Choroid plexus epithelial cell (primary cell): ENCODE measurements at regions not wholly inside any gene's neighbourhood (a gene's known extent, or its start where the extent isn't known, plus 50 kb on each side); places are given as distances from the start of the nearest gene placed in this dataset.

Experiments
- DNase-seq: peaks from one replicate; pipeline ENCODE4 v3.0.0-alpha.2; 2010; ENCODE audit warnings: low read depth
- H3K4me3 ChIP-seq: 2 replicates; pipeline ENCODE4 v1.5.1; 2011; ENCODE audit warnings: low read depth, mild to moderate bottlenecking, control low read depth, low read length, moderate library complexity
- CTCF ChIP-seq: conservative IDR thresholded peaks from 2 replicates; pipeline ENCODE4 v1.5.1; 2011; ENCODE audit warnings: low read depth, mild to moderate bottlenecking, control low read depth, inconsistent platforms, low read length, moderate library complexity

DNA sequence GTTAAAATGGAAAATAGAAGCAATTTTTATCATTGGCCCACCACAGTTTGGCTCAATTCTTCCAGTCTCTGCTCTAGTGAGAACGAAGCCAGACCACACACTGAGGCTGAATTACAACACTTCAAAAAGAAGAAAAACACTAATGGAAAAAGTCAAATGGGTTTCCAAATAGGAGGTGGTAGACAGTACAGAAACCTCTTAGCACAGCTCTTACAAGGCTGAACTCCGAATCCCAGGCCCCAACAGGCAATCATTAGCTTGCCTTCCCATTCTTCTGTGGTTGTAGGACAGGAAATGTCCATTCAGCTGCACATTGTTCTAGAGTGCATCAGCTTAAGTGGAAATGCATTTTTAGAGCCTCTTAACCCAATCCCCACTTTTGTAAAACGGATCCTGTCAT is 115.1 kb upstream of the MEOX2 start:
- no peak for TF ChIP-seq CTCF
- peak; percentile 40 for DNase-seq

DNA sequence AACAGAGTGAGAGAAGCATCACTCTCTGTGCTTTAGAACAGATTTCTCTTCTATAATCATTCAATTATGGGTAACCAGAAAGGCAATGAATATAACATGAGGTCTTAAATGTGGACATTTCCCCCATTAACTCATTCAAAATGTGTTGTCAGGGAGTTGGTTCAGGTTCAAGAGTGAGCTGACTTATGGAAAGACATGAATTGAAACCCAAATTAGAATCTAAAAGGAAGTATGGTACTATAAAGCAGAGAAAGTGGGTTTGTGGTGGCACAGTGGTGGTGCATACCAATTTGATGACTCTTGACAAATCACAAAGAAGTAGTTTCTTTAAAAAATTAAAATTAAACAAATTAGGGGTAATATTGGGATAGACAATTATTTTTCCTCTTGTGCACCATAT is 114.6 kb upstream of the MEOX2 start:
- H3K4me3 ChIP-seq: no peak overlapping the region
- no peak for DNase-seq
- no peak for TF ChIP-seq CTCF

More for the DNA sequence above, 115.1 kb upstream of the MEOX2 start:
- no peak overlapping the region for H3K4me3 ChIP-seq

DNA sequence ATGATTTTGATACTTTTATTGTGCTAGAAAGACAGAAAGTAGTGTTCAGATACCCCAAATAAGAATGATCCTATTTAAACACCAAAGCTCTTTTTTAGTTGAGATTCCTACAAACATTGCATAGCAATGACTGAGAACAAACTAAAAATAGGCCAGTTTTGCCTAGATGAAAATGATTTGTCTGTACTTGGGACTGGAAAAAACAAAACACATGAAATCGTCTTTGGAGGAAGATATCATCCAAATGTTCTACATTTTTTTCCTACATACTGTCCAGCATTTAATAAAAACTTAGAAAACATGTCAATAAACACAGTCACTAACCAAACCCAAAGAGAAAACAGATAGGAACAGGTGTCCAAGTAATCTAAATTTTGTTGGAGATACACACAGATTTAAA is 111.6 kb upstream of the MEOX2 start:
- no peak for DNase-seq
- no peak for TF ChIP-seq CTCF
- H3K4me3 ChIP-seq: no peak overlapping the region

- DNase-seq: no peak
- no peak for TF ChIP-seq CTCF
Observed at GRCh38 chr7:15795393-15795792, 108.9 kb upstream of the MEOX2 start.

DNA sequence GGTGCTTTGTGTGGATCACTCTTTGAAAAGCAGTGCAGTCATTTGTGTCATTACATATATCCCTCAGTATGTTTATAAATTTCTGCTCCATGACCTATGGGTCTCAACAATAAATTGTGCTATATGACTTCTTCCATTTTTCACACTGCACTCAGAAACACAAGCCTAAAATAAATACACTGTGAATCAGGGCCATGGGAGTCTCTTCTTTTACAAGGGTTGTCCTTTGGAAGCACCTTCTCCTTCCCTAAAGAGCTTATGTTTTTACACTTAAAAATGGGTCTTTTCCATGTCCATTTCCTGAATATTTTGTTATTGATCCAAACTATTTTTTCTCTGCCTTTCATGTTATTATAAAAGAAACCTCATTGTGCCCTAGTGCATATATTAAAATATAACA is 108.3 kb upstream of the MEOX2 start:
- no peak overlapping the region for H3K4me3 ChIP-seq
- no peak for DNase-seq
- TF ChIP-seq CTCF: no peak

More at GRCh38 chr7:15795393-15795792, 108.9 kb upstream of the MEOX2 start:
- H3K4me3 ChIP-seq: no peak overlapping the region

DNA sequence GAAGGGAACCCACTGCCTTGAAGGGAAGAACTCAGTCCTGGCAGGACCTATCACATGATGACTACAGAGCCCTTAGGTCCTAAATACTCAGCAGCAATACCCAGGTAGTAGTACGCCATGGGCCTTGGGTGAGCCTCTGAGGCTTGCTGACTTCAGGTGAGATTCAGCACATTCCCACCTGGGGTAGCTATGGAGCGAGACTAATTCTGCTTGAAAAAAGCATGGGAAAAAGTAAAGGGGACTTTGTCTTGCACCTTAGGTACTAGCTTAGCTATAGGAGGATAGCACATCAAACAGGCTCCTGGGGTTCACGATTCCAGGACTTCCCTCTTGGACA is 98.2 kb upstream of the MEOX2 start:
- H3K4me3 ChIP-seq: no peak overlapping the region
- no peak for TF ChIP-seq CTCF
- DNase-seq: no peak

DNA sequence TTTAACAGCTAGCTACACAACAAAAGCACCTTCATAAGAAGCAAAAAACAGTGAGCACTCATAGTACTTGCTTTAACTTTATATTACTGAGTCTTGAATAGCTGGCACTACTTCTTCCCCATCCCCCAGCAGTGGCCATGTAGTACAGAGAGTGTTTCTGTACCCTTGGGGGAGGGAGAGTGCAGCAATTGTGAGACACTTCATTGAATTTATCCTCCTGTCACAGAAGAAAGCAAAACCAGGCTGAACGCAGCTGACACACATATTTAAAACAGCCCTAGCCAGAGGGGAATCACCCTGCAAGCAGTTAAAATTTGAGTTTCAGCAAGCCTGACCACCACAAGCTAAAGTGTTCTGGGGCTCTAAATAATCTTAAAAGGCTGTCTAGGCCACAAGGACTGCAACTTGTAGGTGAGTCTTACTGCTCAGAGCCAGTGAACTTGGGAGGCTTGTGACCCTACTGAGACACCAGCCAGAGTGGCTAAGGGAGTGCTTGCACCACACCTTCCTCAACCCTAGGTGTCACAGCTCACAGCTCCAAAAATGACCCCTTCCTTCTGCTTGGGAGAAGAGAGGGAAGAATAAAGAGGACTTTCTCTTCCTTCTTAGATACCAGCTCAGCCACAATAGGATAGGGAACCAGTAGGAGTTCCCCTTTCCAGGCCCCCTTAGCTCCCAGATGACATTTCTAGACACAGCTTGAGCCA is 97.7 kb upstream of the MEOX2 start:
- no peak overlapping the region for H3K4me3 ChIP-seq
- no peak for TF ChIP-seq CTCF
- no peak for DNase-seq
